ENCODE measurements at regions not wholly inside any gene's neighbourhood (a gene's known extent, or its start where the extent isn't known, plus 50 kb on each side); places are given as distances from the start of the nearest gene placed in this dataset.

DNA sequence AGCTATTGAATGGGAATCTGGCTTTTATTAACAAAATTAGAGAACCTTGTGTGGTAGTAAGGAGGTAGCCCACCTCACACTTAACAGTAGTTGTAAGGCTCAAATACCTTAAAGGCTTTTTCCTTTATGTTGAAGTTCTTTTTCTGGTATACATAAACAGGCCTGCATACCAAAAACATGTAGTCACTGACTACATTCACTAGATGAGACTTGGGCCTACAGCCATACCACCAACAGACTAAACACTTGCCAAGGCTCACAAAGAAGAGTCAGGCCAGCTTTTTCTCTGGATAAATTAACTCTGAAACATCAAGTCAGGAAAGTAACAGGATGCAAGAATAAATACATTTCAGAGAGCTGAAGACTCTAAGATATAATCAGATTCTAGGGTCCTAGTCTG lies 78.6 kb upstream of the MPDZ start:
- TF ChIP-seq EZH2phosphoT487 (IDR thresholded peaks at IDR 0.05; ENCODE audit: borderline replicate concordance, low read depth, low read length), result no peak
- TF ChIP-seq, protein P1, sequence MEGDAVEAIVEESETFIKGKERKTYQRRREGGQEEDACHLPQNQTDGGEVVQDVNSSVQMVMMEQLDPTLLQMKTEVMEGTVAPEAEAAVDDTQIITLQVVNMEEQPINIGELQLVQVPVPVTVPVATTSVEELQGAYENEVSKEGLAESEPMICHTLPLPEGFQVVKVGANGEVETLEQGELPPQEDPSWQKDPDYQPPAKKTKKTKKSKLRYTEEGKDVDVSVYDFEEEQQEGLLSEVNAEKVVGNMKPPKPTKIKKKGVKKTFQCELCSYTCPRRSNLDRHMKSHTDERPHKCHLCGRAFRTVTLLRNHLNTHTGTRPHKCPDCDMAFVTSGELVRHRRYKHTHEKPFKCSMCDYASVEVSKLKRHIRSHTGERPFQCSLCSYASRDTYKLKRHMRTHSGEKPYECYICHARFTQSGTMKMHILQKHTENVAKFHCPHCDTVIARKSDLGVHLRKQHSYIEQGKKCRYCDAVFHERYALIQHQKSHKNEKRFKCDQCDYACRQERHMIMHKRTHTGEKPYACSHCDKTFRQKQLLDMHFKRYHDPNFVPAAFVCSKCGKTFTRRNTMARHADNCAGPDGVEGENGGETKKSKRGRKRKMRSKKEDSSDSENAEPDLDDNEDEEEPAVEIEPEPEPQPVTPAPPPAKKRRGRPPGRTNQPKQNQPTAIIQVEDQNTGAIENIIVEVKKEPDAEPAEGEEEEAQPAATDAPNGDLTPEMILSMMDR (conservative IDR thresholded peaks at IDR 0.05; ENCODE audit: low read length), result no peak

Measured in OCI-LY7 (cell line).